RWPE1 (cell line): ENCODE measurements at regions not wholly inside any gene's neighbourhood (a gene's known extent, or its start where the extent isn't known, plus 50 kb on each side); places are given as distances from the start of the nearest gene placed in this dataset.

Experiments used
- CTCF ChIA-PET: fragments of 350-600 bp; sonication (Branson Sonifier 250); formaldehyde crosslinking; extraction: SDS; loops from one replicate; lab custom pipeline; 2021; lab: Yijun Ruan, JAX
- POLR2A ChIA-PET: fragments of 400-600 bp; formaldehyde crosslinking; extraction: SDS; loops from one replicate; lab custom pipeline; 2020; ENCODE audit warnings: antibody characterized with exemption; ENCODE audit not compliant: low non-redundant PET; lab: Yijun Ruan, JAX
- DNase-seq: peaks from one replicate; pipeline ENCODE4 v3.0.0; 2012; ENCODE audit warnings: low spot score
- H3K27ac ChIP-seq: fragments of 450-650 bp; 2 replicates; pipeline ENCODE4 v1.5.1; 2017
- CTCF ChIP-seq: fragments of 450-650 bp; conservative IDR thresholded peaks from 2 replicates; pipeline ENCODE4 v1.5.1; 2017; ENCODE audit warnings: low read depth, mild to moderate bottlenecking

- POLR2A ChIA-PET: no interaction called here
- H3K27ac ChIP-seq: no peak overlapping the region
- no peak for DNase-seq
- no peak for TF ChIP-seq CTCF
- CTCF ChIA-PET: no interaction called here
These were observed 214.8 kb upstream of the ALG10B start for GRCh38 chr12:38101753-38102152.

DNA sequence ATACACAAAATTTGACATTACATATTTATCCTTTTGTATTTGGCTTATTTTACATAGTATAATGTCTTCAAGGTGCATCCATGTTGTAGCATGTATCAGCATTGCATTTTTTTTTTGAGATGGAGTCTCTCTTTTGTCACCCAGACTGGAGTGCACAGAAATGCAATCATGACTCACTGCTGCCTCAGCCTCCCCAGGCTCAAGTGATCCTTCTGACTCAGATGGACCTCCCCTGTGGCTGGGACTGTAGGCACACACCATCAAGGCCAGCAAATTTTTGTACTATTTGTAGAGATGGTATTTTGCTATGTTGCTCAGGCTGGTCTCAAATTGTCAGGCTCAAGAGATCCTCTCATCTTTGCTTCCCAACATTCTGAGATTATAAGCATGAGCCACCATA, 214.4 kb upstream of the ALG10B start:
- ChIA-PET CTCF (no interaction called here), POLR2A (no interaction called here)
- H3K27ac ChIP-seq: no peak overlapping the region
- DNase-seq: no peak
- no peak for TF ChIP-seq CTCF

GRCh38 chr12:38110026-38110699, 206.4 kb upstream of the ALG10B start:
- peak; percentile 18 for DNase-seq

DNA sequence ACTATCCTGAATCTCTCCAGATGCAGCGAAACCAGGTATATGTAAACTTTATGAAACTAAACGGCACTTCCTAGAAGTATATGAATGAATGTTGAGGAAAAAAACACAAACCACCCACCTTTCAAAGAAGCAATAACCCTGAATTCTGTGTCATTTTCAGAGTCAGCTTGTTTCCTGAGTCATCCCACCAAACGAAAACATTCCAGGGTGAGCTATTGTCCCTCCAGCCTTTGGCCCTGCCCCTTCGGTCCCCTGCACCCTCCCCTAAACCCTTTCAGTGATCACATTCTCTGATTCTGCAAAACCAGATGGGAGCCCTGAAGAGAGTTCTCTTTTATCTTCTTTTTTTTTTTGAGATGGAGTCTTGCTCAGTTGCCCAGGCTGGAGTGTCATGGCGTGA, 202.6 kb upstream of the ALG10B start:
- POLR2A ChIA-PET: no interaction called here
- no peak overlapping the region for H3K27ac ChIP-seq
- no peak for TF ChIP-seq CTCF
- DNase-seq: no peak
- CTCF ChIA-PET: no interaction called here

More at GRCh38 chr12:38110026-38110699, 206.4 kb upstream of the ALG10B start:
- ChIA-PET CTCF (no interaction called here), POLR2A (no interaction called here)
- no peak overlapping the region for H3K27ac ChIP-seq
- no peak for TF ChIP-seq CTCF

- CTCF ChIA-PET: no interaction called here
These were observed 199.6 kb upstream of the ALG10B start for GRCh38 chr12:38116968-38117367.

GRCh38 chr12:38118632-38119031, 197.9 kb upstream of the ALG10B start:
- POLR2A ChIA-PET: no interaction called here
- no peak for TF ChIP-seq CTCF
- CTCF ChIA-PET: no interaction called here
- DNase-seq: no peak
- no peak overlapping the region for H3K27ac ChIP-seq

More at GRCh38 chr12:38116968-38117367, 199.6 kb upstream of the ALG10B start:
- H3K27ac ChIP-seq: no peak overlapping the region
- TF ChIP-seq CTCF: no peak
- no peak for DNase-seq
- POLR2A ChIA-PET: no interaction called here
